HG03571 (cell line): ENCODE measurements at regions not wholly inside any gene's neighbourhood (a gene's known extent, or its start where the extent isn't known, plus 50 kb on each side); places are given as distances from the start of the nearest gene placed in this dataset.

Source experiments
- ATAC-seq: cut with Tn5 transposase; IDR thresholded peaks from one replicate; pipeline ENCODE4 v1.9.1; 2021; ENCODE audit not compliant: unreplicated experiment

- no peak for ATAC-seq
Observed at GRCh38 chr3:143206955-143207337, 87.4 kb downstream of the CHST2 start.

GRCh38 chr3:143207338-143207961 lies 87.9 kb downstream of the CHST2 start:
- ATAC-seq: peak; percentile 68

GRCh38 chr3:143208976-143209714 lies 89.6 kb downstream of the CHST2 start:
- ATAC-seq: no peak

- ATAC-seq: no peak
Observed at GRCh38 chr3:143209715-143210059, 90.1 kb downstream of the CHST2 start.

- no peak for ATAC-seq
Observed at GRCh38 chr3:143210141-143210540, 90.6 kb downstream of the CHST2 start.

- no peak for ATAC-seq
Observed at GRCh38 chr3:143215059-143215458, 95.5 kb downstream of the CHST2 start.
